ENCODE measurements at regions not wholly inside any gene's neighbourhood (a gene's known extent, or its start where the extent isn't known, plus 50 kb on each side); places are given as distances from the start of the nearest gene placed in this dataset.
"Not testable (repeated sequence)": the region's sequence is repeated elsewhere in the genome, so short reads cannot be mapped to it uniquely, and the experiment has no call there.

DNA sequence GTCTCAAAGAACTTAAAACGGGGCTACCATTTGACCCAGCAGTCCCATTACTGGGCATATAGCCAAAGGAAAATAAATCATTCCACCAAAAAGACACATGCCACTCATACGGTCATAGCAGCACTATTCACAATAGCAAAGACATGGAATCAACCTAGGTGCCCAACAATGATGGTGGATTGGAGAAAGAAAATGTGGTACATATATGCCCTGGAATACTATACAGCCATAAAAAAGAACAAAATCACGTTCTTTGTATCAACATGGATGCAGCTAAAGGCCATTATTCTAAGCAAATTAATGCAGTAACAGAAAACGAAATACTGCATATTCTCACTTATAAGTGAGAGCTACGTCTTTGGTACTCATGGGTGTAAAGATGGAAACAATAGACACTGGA is 138.1 kb upstream of the NEIL3 start:
- DNase-seq (ENCODE audit: insufficient read length, low spot score) = no peak
- no peak for FAIRE-seq

DNA sequence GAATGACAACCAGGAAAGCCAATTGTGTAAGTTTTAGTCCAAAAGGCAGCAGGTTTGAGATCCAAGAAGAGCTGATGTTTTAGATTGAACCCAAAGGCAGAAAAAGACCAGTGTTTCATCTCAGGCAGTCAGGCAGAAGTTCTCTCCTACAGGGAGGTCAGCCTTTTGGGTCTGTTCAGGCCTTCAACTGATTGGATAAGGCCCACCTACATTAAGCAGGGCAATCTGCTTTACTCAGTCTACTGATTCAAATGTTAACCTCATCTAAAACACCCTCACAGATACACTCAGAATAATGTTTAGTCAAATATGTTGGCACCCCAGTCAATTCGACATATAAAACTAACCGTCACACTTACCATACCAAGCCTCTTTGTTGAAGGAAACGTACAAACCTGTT is 134.2 kb upstream of the NEIL3 start:
- DNase-seq (ENCODE audit: insufficient read length, low spot score) (no peak), FAIRE-seq (no peak)

DNA sequence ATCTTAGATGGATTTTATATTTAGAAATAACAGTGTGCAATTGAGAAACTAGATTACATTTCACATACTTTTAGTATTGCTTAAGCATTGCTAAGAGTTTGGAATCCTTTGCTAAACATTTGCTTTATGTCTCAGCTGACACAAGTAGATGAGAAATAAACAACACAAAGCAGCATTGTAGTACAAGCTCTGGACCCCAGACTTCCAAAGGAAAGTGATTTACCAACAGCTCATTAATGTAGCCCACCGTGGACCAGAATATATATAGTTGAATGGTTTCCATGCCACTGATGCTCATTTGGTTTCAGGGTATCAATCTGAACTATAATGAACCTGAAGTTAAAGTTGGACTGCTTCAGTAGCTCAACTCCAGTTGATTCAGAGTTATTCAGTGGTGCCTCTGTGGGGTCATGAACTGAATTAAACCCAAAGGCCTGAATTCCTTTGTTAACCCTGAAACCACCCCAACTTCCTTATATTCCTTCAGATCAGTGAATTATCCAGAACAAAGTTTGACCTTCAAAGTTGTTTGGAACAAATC is 132.1 kb upstream of the NEIL3 start:
- FAIRE-seq = no peak

DNA sequence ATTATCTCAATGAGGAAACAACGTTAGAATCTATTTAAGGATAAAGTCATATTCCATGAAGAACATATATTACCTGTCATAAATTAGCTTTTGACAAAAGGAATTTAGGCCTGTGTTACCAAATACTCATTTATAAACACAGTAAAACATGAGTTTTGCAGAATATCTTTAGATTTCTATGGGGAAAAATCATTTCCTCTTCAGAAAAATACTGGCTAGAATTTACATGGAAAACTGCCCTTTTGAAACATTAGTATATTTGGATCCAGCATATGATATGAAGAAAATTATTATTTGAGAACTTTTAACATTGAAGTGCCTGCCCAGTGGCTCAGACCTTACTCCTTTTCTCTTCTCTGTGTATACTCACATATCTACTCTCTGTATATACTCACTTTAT is 131.4 kb upstream of the NEIL3 start:
- no peak for FAIRE-seq

More for the DNA sequence above, 132.1 kb upstream of the NEIL3 start:
- DNase-seq (ENCODE audit: insufficient read length, low spot score) = no peak

DNA sequence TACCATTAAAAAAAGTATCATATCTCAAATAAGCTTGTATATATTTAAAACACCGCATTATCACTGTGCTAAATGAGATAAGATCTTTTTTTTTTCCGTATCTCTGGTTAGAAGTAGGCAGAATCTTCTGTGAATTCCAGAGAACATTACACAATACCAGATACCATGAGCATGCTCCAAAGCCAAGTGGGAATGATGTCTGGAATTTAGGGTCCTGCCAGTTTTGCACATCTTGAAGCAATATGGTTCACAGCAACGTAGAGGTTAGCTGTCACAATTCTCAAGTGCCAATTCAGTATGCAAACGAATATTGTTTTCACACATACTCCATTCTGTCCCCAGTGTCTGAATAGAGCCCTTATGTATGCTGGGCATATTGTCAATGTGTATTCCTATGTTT is 127.5 kb upstream of the NEIL3 start:
- FAIRE-seq (peak; percentile 63), DNase-seq (ENCODE audit: insufficient read length, low spot score) (no peak)

More for the DNA sequence above, 131.4 kb upstream of the NEIL3 start:
- no peak for DNase-seq (ENCODE audit: insufficient read length, low spot score)

DNA sequence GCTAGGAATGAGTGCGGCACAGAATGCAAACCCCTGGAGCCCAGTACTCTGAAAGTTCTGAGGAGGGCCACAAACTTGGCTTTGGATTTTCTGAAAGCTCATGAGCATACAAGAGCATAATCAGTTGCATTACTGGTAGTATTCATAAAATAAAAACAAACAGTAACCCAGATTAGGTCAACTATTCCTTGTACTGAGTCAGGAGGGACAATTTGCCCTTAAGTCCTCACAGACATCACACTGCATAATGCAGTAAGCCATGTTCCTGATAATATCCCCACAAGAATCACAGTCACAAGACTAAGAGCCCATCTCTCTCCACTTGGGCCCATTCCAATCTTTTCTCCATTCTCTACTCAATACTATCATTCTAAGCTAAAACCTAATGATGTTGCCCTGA is 126.9 kb upstream of the NEIL3 start:
- DNase-seq (ENCODE audit: insufficient read length, low spot score) (no peak), FAIRE-seq (no peak)

DNA sequence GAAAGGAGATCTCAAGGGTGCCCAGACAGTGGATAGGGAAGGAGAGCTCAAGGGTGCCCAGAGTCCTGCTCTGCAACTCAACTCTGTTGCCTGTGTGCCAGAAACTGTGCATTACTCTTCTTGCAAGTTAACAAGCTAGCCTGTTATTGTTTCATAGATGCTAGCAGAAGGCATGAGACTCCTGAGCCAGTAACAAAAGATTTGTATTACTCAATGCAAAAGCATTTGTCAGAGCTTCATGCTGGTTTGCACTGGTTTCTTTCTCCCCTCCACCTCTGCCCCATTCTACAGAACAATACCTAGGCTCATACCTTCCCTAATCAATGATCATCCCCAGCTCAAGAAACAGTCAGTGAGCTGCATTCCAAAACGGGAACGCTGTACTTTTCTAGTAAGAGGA is 124.5 kb upstream of the NEIL3 start:
- DNase-seq (ENCODE audit: insufficient read length, low spot score) (no peak), FAIRE-seq (no peak)

DNA sequence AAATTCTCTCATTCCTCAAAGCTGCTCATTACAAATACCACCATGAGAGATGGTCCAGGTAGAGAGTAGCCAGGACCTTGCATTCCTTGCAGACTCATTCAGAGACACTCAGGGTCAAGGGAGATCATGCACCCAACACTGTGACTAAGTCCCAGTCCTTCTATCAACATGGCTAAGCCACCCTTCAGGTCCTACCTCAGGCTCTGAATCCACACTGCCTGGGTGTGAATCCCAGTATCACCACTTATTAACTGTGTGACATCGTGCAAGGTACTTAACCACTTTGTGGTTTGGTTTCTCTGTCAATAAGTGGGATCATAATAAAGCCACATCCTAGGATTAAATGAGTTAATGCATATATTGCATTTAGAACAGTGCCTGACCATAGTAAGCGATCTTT is 124.1 kb upstream of the NEIL3 start:
- FAIRE-seq = no peak
- DNase-seq (ENCODE audit: insufficient read length, low spot score) = no peak

DNA sequence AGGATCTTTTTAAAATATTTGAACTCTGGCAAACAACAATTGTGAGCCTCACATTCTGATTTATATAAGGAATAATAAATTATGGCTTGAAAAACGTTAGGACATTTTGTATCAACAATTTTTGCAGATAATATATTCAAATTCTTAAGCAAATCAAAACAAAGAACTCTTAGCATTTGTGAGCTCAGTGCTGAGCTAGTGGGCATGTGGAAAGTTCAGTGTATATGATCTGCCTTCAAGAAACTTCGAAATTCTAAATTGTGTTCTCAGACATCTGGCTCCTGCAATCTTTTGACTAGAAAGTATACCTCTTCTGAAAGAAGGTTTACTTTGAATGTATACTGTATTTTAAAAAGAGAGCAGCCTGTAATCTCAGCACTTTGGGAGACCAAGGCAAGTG is 122.3 kb upstream of the NEIL3 start:
- DNase-seq (ENCODE audit: insufficient read length, low spot score) (no peak), FAIRE-seq (no peak)

DNA sequence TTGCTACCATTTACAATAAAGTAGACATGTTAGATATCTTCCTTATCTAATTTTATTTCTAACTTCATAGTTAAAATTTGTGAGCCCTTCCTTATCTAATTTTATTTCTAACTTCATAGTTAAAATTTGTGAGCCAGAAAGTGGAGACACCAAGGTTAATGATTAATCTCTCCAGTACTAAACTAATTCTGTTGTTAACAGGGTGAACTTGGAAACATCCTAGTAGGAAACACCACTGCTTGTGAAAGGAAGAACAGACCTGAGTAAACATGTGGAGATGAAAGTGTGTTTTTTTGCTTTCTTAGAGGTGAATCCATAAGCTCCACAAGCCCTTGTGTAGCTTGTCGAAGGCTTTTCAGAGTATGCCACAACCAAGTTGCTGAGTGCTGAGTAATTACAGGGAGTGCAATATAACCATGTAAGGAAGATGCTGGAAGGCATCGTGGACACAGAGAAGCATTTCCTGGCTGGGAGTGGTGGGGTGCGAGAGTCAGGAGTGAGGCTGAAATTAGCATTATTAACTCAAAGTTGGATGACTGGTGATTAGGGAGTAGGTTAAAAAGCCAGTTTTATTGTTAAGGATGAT is 118.6 kb upstream of the NEIL3 start:
- FAIRE-seq = no peak

DNA sequence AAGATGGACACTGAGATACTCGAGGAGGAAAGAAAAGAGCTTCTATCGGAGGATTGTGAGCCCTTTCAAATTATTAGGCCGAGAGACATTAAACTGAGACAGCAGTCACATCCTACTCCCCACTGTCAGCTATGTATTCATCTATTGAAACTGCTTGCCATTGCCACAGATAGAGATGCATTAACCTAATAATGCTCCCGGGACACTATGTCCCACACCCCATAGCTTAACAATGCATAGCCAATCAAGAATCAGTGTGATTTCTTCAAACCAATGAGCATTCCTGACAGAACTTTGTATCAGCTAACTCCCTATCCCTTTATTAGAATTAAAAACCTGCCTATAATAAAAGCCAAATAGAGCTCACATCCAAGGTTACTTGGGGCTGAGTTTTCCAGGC is 118.1 kb upstream of the NEIL3 start:
- FAIRE-seq (no peak), DNase-seq (ENCODE audit: insufficient read length, low spot score) (no peak)

More for the DNA sequence above, 118.6 kb upstream of the NEIL3 start:
- DNase-seq (ENCODE audit: insufficient read length, low spot score) = no peak

DNA sequence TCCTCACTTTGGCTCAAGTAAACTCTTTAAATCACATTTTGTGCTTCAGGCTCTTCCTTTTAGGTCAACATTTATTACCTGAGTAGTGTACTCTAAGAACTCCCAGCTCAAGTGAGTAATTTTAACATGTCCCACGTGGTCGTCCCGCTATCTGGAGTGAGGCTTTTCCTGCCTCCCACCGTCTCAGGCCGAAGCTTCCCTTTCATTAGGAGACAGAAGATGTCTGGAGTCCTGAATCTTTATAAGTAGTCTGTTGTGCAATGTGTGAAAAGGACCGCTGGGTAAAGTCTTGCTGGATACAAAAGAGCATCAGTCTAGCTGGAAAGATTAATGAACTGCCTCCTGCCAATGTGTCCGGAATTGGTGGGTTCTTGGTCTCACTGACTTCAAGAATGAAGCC is 117.7 kb upstream of the NEIL3 start:
- no peak for FAIRE-seq
- DNase-seq (ENCODE audit: insufficient read length, low spot score) = no peak

DNA sequence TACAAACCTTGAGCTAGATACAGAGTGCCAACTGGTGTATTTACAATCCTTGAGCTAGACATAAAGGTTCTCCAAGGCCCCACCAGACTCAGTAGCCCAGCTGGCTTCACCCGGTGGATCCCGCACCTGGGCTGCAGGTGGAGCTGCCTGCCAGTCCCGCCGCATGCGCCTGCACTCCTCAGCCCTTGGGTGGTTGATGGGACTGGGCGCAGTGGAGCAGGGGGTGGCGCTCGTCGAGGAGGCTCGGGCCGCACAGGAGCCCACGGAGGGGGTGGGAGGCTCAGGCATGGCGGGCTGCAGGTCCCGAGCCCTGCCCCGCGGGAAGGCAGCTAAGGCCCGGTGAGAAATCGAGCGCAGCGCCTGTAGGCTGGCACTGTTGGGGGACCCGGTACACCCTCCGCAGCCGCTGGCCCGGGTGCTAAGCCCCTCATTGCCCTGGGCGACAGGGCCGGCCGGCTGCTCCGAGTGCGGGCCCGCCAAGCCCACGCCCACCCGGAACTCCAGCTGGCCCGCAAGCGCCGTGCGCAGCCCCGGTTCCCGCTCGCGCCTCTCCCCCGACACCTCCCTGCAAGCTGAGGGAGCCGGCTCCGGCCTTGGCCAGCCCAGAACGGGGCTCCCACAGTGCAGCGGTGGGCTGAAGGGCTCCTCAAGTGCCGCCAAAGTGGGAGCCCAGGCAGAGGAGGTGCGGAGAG is 116.5 kb upstream of the NEIL3 start:
- FAIRE-seq; DNase-seq (ENCODE audit: insufficient read length, low spot score): not testable (repeated sequence)

DNA sequence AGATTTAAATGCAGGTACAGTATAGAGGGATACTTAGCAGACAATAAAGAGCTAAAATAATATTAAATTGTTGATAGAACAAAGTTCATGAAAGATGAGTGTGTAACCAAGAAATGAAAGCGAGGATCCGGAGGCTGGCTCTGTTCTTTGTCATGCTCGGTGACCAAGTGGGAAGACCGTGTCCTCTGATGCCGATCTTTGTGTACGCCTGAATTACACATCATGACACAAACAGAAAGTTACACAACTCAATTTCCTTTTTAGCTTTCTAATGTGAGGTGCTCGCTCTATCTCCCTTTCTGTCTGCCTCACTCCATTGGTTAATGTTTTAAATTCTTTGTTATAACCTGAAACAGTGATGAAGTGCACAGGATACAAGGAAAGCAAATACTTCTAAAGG is 114.8 kb upstream of the NEIL3 start:
- FAIRE-seq (no peak), DNase-seq (ENCODE audit: insufficient read length, low spot score) (no peak)

DNA sequence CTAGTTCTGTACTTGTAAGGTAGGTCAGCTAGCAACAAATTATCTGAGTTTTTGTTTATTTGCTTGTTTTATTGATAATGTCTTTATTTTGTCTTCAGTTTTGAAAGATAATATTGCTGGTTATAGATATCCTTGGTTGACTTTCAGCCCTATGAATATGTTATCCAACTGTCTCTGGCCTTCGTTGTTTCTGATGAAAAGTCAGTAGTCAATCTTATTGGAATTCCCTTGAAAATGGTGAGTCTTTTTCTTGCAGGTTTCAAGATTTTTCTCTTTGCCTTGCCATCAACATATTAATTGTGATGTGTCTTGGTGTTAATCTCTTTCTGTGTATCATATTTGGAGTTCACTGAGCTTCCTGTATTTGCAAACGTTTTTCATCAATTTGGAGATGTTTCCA is 113.1 kb upstream of the NEIL3 start:
- FAIRE-seq = no peak

DNA sequence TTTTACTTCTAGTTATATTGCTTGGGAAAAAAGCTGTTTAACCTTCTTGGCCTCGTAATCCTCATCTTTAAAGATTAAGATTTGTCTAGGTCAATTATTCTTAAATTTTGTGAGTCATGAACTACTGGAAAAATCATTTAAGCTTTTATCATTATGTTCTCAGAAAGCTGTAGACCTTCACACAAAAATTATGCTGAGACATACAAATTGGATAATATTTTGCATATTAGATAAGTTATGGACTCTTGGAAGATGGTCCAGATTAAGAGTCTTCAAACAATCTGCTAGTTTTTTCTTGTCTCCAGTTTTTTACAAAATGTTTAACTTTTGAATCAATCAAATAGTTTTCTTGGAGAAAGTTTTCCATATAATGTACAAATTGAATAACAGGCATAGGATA is 108.1 kb upstream of the NEIL3 start:
- no peak for FAIRE-seq
- no peak for DNase-seq (ENCODE audit: insufficient read length, low spot score)

More for the DNA sequence above, 113.1 kb upstream of the NEIL3 start:
- no peak for DNase-seq (ENCODE audit: insufficient read length, low spot score)

DNA sequence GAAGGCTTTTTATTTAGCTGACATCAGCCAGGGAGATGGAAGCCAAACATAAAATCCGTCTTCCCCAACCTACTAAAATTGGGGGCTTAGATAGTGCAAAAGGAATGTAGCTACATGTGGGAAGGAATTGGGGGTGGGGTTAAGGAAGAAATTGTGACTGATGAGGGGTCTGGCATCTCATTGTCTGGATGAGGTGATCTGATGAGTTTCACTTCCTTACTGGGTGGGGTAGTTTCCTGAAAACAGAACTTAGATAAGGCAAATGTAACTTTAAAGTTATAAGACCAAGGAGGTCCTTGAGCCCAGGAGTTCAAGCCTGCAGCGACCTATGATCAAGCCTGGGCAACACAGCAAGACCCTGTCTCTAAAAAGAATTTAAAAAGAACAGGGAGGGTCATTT is 105.5 kb upstream of the NEIL3 start:
- DNase-seq (ENCODE audit: insufficient read length, low spot score) = no peak
- no peak for FAIRE-seq

DNA sequence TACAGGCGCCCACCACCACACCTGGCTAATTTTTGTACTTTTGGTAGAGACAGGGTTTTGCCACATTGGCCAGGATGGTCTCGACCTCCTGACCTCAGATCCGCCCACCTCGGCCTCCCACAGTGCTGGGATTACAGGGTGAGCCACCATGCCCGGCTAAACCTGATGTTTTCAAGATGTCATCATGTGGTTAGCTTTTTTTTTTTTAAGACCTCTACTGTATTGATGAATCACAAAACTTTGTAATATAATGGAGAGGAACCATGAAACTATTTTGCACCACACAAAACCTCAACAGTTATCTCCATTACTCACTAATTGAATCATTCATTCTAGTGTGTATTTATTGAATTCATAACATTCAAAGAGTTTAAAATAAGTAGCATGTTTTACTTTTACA is 94.7 kb upstream of the NEIL3 start:
- DNase-seq (ENCODE audit: insufficient read length, low spot score) (no peak), FAIRE-seq (no peak)

DNA sequence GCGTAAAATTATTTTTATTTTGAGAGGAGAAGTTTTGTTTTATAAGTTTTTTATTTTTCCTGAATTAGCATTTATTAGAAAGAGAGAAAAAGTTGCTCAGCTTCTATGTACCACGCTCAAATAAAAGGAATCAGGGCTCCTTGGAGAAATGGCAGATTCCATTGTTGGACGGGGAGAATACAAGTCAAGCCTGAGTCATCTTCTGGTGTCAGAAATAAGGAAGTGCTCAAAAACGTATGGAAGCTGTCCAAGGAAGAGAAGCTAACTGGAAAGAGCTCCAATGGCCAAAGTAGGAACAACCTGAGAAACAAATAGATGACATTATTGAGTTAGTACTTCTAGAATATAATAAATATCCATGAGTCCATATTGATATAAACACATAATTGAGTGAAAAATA is 89.3 kb upstream of the NEIL3 start:
- DNase-seq (ENCODE audit: insufficient read length, low spot score) (no peak), FAIRE-seq (no peak)

DNA sequence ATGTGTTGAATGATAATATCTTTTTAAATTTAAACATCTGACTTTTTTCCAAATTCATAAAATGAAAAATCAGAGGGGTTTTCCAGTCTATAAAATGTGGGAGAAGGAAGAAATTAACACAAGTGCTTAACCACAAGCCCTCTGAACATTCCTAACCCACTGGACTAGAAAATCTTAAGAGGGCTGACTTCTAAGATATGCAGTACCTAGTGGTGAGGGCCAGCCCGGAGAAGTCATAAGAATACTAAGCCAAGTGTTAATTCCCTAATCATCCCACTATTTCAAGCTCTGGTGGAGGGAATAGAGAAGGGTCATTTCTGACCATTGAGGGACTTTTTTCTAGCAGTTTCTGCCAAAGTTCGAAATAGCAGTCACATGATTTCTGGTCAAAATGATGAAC is 86.9 kb upstream of the NEIL3 start:
- no peak for DNase-seq (ENCODE audit: insufficient read length, low spot score)
- no peak for FAIRE-seq

DNA sequence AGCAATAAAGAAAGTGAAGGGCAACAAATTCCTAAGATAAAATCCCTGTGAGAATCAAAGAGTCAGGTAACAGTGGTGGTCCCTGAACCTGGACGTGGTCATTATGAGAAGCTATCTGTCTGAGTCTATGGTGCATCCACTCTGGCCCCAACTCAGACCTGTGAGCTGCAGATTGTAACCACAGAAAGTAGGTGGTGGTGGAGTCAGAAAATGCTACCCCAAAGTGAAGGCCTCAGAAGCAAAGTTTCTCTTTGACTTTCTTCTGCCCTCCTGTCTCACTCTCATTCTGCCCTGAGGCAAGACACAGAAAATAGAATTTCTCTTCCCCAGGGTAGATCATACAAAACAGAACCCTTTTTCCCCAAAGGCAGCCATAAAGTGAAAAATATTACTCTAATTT is 84.1 kb upstream of the NEIL3 start:
- DNase-seq (ENCODE audit: insufficient read length, low spot score) (no peak), FAIRE-seq (no peak)

DNA sequence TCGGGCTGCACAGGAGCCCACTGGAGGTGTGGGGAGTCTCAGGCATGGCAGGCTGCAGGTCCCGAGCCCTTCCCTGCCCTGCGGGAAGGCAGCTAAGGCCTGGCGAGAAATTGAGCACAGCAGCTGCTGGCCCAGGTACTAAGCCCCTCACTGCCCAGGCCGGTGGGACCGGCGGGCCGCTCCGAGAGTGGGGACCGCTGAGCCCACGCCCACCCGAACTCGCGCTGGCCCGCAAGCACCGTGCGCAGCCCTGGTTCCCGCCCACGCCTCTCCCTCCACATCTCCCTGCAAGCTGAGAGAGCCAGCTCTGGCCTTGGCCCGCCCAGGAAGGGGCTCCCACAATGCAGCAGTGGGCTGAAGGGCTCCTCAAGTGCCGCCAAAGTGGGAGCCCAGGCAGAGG is 82.0 kb upstream of the NEIL3 start:
- FAIRE-seq (peak; percentile 28), DNase-seq (ENCODE audit: insufficient read length, low spot score) (no peak)

DNA sequence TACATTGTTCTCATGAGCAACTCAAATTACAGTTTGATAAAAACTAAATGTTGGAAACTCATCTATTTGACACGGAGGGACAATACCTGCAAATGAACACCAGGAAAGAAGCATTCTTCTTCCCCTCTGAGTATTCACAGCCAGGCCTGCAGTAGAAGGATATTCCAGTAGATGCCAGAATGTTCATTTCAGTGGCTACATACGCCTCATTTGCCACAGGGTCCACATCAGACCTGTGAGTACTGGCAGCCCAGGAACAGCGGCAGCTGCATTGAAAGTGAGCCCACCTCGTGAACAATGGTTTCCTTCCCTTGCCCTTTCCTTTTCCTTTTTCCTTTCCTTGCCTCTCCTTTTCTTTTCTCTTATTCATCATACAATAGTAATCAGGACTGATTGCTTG is 81.1 kb upstream of the NEIL3 start:
- FAIRE-seq (peak; percentile 28), DNase-seq (ENCODE audit: insufficient read length, low spot score) (no peak)

All from HTR-8/SVneo (cell line).